ENCODE measurements at regions not wholly inside any gene's neighbourhood (a gene's known extent, or its start where the extent isn't known, plus 50 kb on each side); places are given as distances from the start of the nearest gene placed in this dataset.

DNA sequence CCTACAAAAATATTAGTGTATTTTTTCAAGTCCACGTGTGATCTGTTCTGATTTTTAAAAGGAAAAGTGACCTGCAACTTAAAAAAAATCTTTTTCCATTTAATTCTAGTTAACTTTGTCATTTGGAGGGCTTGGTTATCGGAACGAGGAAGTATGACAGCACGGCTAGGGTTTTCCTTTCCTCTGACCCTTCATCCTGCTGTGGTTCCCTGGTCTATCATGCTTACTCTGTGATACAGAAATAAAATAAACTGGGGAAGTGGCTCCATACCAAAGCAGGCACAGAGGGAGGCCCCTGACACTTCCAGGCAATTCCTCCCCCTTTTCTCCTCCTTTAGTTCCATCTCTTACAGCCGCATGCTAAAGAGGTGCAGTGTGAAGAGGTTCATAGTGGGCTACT, 491.3 kb downstream of the EDEM1 start:
- H3K4me2 ChIP-seq (ENCODE audit: insufficient read depth, low read length) = no peak overlapping the region
- H3K27me3 ChIP-seq (ENCODE audit: control insufficient read depth in 2 of 2, insufficient read depth in 2 of 2, low read length in 2 of 2) = no peaks in the 10 kb centered on the region
- H3K9ac ChIP-seq (ENCODE audit: insufficient read depth in 1 of 2, low read depth in 2 of 2, low read length in 2 of 2) = no peak overlapping the region
- H3K9me3 ChIP-seq (replicated peaks; ENCODE audit: control insufficient read depth, insufficient read depth, low read depth, low read length) = no peaks in the 10 kb centered on the region
- H3K79me2 ChIP-seq (ENCODE audit: control insufficient read depth, insufficient read depth, low read length) = no peaks in the 10 kb centered on the region
- H2AFZ ChIP-seq (ENCODE audit: low read depth, low read length) = no peak overlapping the region
- no peaks in the 10 kb centered on the region for H4K20me1 ChIP-seq (replicated peaks; ENCODE audit: control insufficient read depth, insufficient read depth, low read length)
- H3K36me3 ChIP-seq (ENCODE audit: control insufficient read depth, insufficient read depth, low read length) = no peaks in the 10 kb centered on the region
- CTCF ChIA-PET (ENCODE audit: low intra/inter-chr PET ratio) = no interaction called here
- FAIRE-seq (no peak), DNase-seq (ENCODE audit: extremely low read depth in 1 of 4, low spot score in 3 of 4) (no peak), ATAC-seq (no peak)
- no peaks in the 10 kb centered on the region for H3K9me1 ChIP-seq (ENCODE audit: control insufficient read depth, insufficient read depth, low read length)
- BruUV-seq (replicated peaks) = no TSS peak
- in situ Hi-C loops (cut with MboI) = no loop called here
- no peak overlapping the region for H3K27ac ChIP-seq (ENCODE audit: extremely low read depth, low read depth, low read length)
- TF ChIP-seq DMBX1 (CRISPR knock-in tag; IDR thresholded peaks at IDR 0.05; ENCODE audit: borderline replicate concordance) (no peak), ZNF347 (CRISPR knock-in tag; IDR thresholded peaks at IDR 0.05; ENCODE audit: low read depth) (no peak), SRSF3 (IDR thresholded peaks at IDR 0.05; ENCODE audit: insufficient read depth, low read length) (no peak), MBD2 (IDR thresholded peaks at IDR 0.05; ENCODE audit: borderline replicate concordance, low read depth) (no peak), DACH1 (IDR thresholded peaks at IDR 0.05; ENCODE audit: partially characterized antibody) (no peak), HCFC1 (IDR thresholded peaks at IDR 0.05; ENCODE audit: low read depth, low read length) (no peak), NUFIP1 (IDR thresholded peaks at IDR 0.05; ENCODE audit: partially characterized antibody) (no peak), SIN3B (IDR thresholded peaks at IDR 0.05; ENCODE audit: low read depth) (no peak), ESRRB (CRISPR knock-in tag; IDR thresholded peaks at IDR 0.05; ENCODE audit: borderline replicate concordance) (no peak), POLR2A (conservative IDR thresholded peaks at IDR 0.05) (no peak), ZBTB8A (IDR thresholded peaks at IDR 0.05; ENCODE audit: partially characterized antibody) (no peak), KLF10 (CRISPR knock-in tag; IDR thresholded peaks at IDR 0.05) (no peak), PHF21A (IDR thresholded peaks at IDR 0.05; ENCODE audit: borderline replicate concordance, low read depth) (no peak), ZNF695 (CRISPR knock-in tag; IDR thresholded peaks at IDR 0.05) (no peak), MAZ (CRISPR knock-in tag; conservative IDR thresholded peaks at IDR 0.05 in 1 of 2, IDR thresholded peaks at IDR 0.05 in 1 of 2) (no peak), TCF7 (IDR thresholded peaks at IDR 0.05; ENCODE audit: borderline replicate concordance) (no peak), ARID1B (IDR thresholded peaks at IDR 0.05) (no peak)
- H3K4me1 ChIP-seq (replicated peaks in 1 of 2; ENCODE audit: control insufficient read depth in 2 of 2, insufficient read depth in 2 of 2, low read length in 2 of 2) = no peaks in the 10 kb centered on the region
- H3K4me3 ChIP-seq = no peak overlapping the region
- intact Hi-C loops (cut with micrococcal nuclease) = no loop called here
- WGBS (ENCODE audit: insufficient coverage, low coverage, missing lambda C conversion rate) = 37% methylated on average over 5 of the region's 5 CpGs
- POLR2A ChIA-PET = no interaction called here
